Prostate gland (tissue), 2 donors: ENCODE measurements at regions not wholly inside any gene's neighbourhood (a gene's known extent, or its start where the extent isn't known, plus 50 kb on each side); places are given as distances from the start of the nearest gene placed in this dataset.
"Not testable (repeated sequence)": the region's sequence is repeated elsewhere in the genome, so short reads cannot be mapped to it uniquely, and the experiment has no call there.

Source experiments
- DNase-seq: peaks from one replicate; pipeline ENCODE4 v3.0.0-alpha.2; 2019; ENCODE audit warnings: low spot score
- H3K27ac ChIP-seq, 2 donors: fragments of 200-600 bp; sonication (generic); 2 replicates each; pipeline ENCODE4 v1.5.1; 2017 to 2019
- H3K27me3 ChIP-seq: fragments of 200-600 bp; sonication (generic); replicated peaks from 2 replicates; pipeline ENCODE4 v1.5.1; 2019; ENCODE audit not compliant: insufficient read depth
- H3K36me3 ChIP-seq, 2 donors: fragments of 200-600 bp; sonication (generic); 1 replicate in 1 of 2; 2 replicates in 1 of 2; pipeline versions ENCODE4 v1.5.1 to v1.8.1; 2017 to 2019
- H3K4me1 ChIP-seq: fragments of 200-600 bp; sonication (generic); replicated peaks from 2 replicates; pipeline ENCODE4 v1.5.1; 2019
- H3K4me3 ChIP-seq, 2 donors: fragments of 200-600 bp; sonication (generic); 2 replicates each; pipeline ENCODE4 v1.5.1; 2017 to 2019
- H3K9me3 ChIP-seq: fragments of 200-600 bp; sonication (generic); 2 replicates; pipeline ENCODE4 v1.5.1; 2017
- POLR2A ChIP-seq: fragments of 450-650 bp; IDR thresholded peaks from one replicate; pipeline ENCODE4 v1.6.1; 2016; ENCODE audit warnings: antibody characterized with exemption, mild to moderate bottlenecking
- POLR2AphosphoS5 ChIP-seq: sonication (generic); formaldehyde crosslinking; IDR thresholded peaks from one replicate; pipeline ENCODE4 v1.6.1; 2017; ENCODE audit warnings: antibody characterized with exemption
- WGBS: methylation state at CpG from one replicate; pipeline ENCODE4 v1.1.5; 2018; 5-methylcytosine and 5-hydroxymethylcytosine counted together
- intact Hi-C: fragments of 100-400 bp; cut with DNase I; formaldehyde crosslinking; loops from one replicate; pipeline ENCODE4 v1.14.2; 2022
- TF ChIP-seq, protein P1 (sequence below), 4 experiments: fragments of 200-600 bp in 2 of 4; fragments of 450-650 bp in 2 of 4; sonication (generic) in 2 of 4; IDR thresholded peaks; 1 replicate in 3 of 4; 2 replicates in 1 of 4; pipeline ENCODE4 v1.5.1; 2016 to 2019; ENCODE audit warnings: antibody characterized with exemption in 4 of 4, mild to moderate bottlenecking in 2 of 4, moderate library complexity in 2 of 4

- H3K4me1 ChIP-seq = no peaks in the 10 kb centered on the region
- DNase-seq = no peak
- TF ChIP-seq, protein P1, sequence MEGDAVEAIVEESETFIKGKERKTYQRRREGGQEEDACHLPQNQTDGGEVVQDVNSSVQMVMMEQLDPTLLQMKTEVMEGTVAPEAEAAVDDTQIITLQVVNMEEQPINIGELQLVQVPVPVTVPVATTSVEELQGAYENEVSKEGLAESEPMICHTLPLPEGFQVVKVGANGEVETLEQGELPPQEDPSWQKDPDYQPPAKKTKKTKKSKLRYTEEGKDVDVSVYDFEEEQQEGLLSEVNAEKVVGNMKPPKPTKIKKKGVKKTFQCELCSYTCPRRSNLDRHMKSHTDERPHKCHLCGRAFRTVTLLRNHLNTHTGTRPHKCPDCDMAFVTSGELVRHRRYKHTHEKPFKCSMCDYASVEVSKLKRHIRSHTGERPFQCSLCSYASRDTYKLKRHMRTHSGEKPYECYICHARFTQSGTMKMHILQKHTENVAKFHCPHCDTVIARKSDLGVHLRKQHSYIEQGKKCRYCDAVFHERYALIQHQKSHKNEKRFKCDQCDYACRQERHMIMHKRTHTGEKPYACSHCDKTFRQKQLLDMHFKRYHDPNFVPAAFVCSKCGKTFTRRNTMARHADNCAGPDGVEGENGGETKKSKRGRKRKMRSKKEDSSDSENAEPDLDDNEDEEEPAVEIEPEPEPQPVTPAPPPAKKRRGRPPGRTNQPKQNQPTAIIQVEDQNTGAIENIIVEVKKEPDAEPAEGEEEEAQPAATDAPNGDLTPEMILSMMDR (IDR thresholded peaks at IDR 0.05) = no peak
- TF ChIP-seq POLR2A = no peak
- H3K4me3 ChIP-seq = no peak overlapping the region
- no peaks in the 10 kb centered on the region for H3K27me3 ChIP-seq
- 74% methylated on average over 2 of the region's 2 CpGs for WGBS
- H3K27ac ChIP-seq = no peak overlapping the region
- no peaks in the 10 kb centered on the region for H3K36me3 ChIP-seq
- H3K9me3 ChIP-seq = no peaks in the 10 kb centered on the region
- intact Hi-C loops = no loop called here
Measured at GRCh38 chr15:38761681-38762080, 197.1 kb upstream of the RASGRP1 start.

- Histone ChIP-seq H3K9me3 (no peaks in the 10 kb centered on the region), H3K27me3 (no peaks in the 10 kb centered on the region), H3K27ac (no peak overlapping the region), H3K4me1 (no peaks in the 10 kb centered on the region), H3K4me3 (no peak overlapping the region), H3K36me3 (no peaks in the 10 kb centered on the region)
- no peak for DNase-seq
- intact Hi-C loops = no loop called here
- TF ChIP-seq, protein P1 (IDR thresholded peaks at IDR 0.05) = no peak
- TF ChIP-seq POLR2A = no peak
- no peak for TF ChIP-seq POLR2AphosphoS5
- WGBS = 45% methylated on average over 6 of the region's 6 CpGs
Measured at GRCh38 chr15:38768970-38769369, 204.4 kb upstream of the RASGRP1 start.

- 74% methylated on average over 2 of the region's 2 CpGs for WGBS
- TF ChIP-seq POLR2A (no peak), POLR2AphosphoS5 (no peak)
- TF ChIP-seq, protein P1 (IDR thresholded peaks at IDR 0.05) = no peak
- no peak overlapping the region for H3K27ac ChIP-seq
- no peaks in the 10 kb centered on the region for H3K4me1 ChIP-seq
- DNase-seq = no peak
- H3K4me3 ChIP-seq = no peak overlapping the region
- no peaks in the 10 kb centered on the region for H3K36me3 ChIP-seq
- no peaks in the 10 kb centered on the region for H3K9me3 ChIP-seq
- H3K27me3 ChIP-seq = no peaks in the 10 kb centered on the region
- intact Hi-C loops = no loop called here
Measured at GRCh38 chr15:38769492-38769891, 204.9 kb upstream of the RASGRP1 start.

GRCh38 chr15:38774076-38774475 lies 209.5 kb upstream of the RASGRP1 start:
- H3K27me3 ChIP-seq, H3K9me3 ChIP-seq, H3K36me3 ChIP-seq, H3K4me3 ChIP-seq, H3K27ac ChIP-seq, intact Hi-C loops, DNase-seq, H3K4me1 ChIP-seq: not testable (repeated sequence)
- WGBS = 67% methylated on average over 2 of the region's 2 CpGs

DNA sequence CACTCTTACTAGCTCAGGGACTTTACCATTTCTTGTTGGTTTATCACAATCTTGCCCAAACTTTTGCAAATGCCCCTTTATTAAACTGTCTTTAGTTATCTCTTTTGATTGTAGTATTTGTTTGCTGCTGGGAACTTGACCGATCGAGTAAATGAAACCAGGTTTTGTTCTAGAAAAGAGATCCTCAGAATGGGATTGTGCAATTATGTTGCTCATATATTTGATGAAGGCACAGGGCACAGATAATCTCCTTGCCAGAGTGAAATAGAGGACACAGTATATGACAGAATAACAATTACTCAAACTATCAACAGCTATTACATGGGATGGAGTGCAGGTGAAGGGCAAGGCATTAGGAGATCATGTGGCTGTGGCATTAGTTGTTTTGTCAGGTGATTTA lies 216.6 kb upstream of the RASGRP1 start:
- H3K27me3 ChIP-seq = no peaks in the 10 kb centered on the region
- 78% methylated on average over 2 of the region's 2 CpGs for WGBS

More for the DNA sequence above, 216.6 kb upstream of the RASGRP1 start:
- no peak for DNase-seq
- intact Hi-C loops = no loop called here
- Histone ChIP-seq H3K27ac (no peak overlapping the region), H3K9me3 (no peaks in the 10 kb centered on the region), H3K36me3 (no peaks in the 10 kb centered on the region), H3K4me1 (no peaks in the 10 kb centered on the region), H3K4me3 (no peak overlapping the region)
- TF ChIP-seq POLR2AphosphoS5 (no peak), POLR2A (no peak)
- TF ChIP-seq, protein P1 (IDR thresholded peaks at IDR 0.05) = no peak
